Mesendoderm (in vitro differentiated cells): ENCODE measurements at regions not wholly inside any gene's neighbourhood (a gene's known extent, or its start where the extent isn't known, plus 50 kb on each side); places are given as distances from the start of the nearest gene placed in this dataset.

ENCODE experiments used
- DNase-seq: peaks from one replicate; pipeline ENCODE4 v3.0.0; 2013
- H2AK5ac ChIP-seq: 2 replicates; pipeline ENCODE4 v1.6.1; 2013; ENCODE audit warnings: low read length, inconsistent platforms
- H2BK120ac ChIP-seq: 2 replicates; pipeline ENCODE4 v1.6.1; 2013; ENCODE audit warnings: low read depth, mild to moderate bottlenecking, low read length, moderate library complexity, mixed read lengths
- H2BK15ac ChIP-seq: replicated peaks from 2 replicates; pipeline ENCODE4 v1.6.1; 2013; ENCODE audit warnings: low read depth, mild to moderate bottlenecking, moderate library complexity
- H2BK5ac ChIP-seq: 2 replicates; pipeline ENCODE4 v1.6.1; 2013; ENCODE audit warnings: low read length, inconsistent platforms
- H3K18ac ChIP-seq: 2 replicates; pipeline ENCODE4 v1.6.1; 2013; ENCODE audit warnings: mild to moderate bottlenecking, low read length, mixed read lengths
- H3K23ac ChIP-seq: one replicate; pipeline ENCODE4 v1.6.1; 2013; ENCODE audit warnings: low read length
- H3K27ac ChIP-seq: 2 replicates; pipeline ENCODE4 v1.5.1; 2013; ENCODE audit warnings: low read depth, mild to moderate bottlenecking, inconsistent platforms, low read length, moderate library complexity
- H3K27me3 ChIP-seq: 2 replicates; pipeline ENCODE4 v1.6.1; 2013; ENCODE audit warnings: low read length, control low read depth, mild to moderate bottlenecking, inconsistent platforms; ENCODE audit not compliant: insufficient read depth, poor library complexity
- H3K36me3 ChIP-seq: 2 replicates; pipeline ENCODE4 v1.6.1; 2013; ENCODE audit warnings: low read length, inconsistent platforms; ENCODE audit not compliant: control insufficient read depth, insufficient read depth
- H3K4ac ChIP-seq: one replicate; pipeline ENCODE4 v1.6.1; 2013; ENCODE audit warnings: low read depth, mild to moderate bottlenecking, low read length, moderate library complexity
- H3K4me1 ChIP-seq: 2 replicates; pipeline ENCODE4 v1.6.1; 2013; ENCODE audit warnings: low read depth, low read length, inconsistent platforms; ENCODE audit not compliant: control insufficient read depth
- H3K4me2 ChIP-seq: 2 replicates; pipeline ENCODE4 v1.6.1; 2013; ENCODE audit warnings: low read length
- H3K4me3 ChIP-seq: 2 replicates; pipeline ENCODE4 v1.5.1; 2013; ENCODE audit warnings: mild to moderate bottlenecking, low read length
- H3K56ac ChIP-seq: one replicate; pipeline ENCODE4 v1.6.1; 2013; ENCODE audit warnings: low read length
- H3K79me1 ChIP-seq: 2 replicates; pipeline ENCODE4 v1.6.1; 2013; ENCODE audit warnings: low read length, inconsistent platforms
- H3K79me2 ChIP-seq: 2 replicates; pipeline ENCODE4 v1.6.1; 2013; ENCODE audit warnings: mild to moderate bottlenecking, low read length; ENCODE audit not compliant: control insufficient read depth, insufficient read depth
- H3K9ac ChIP-seq: 2 replicates; pipeline ENCODE4 v1.6.1; 2013; ENCODE audit warnings: low read length, inconsistent platforms
- H4K5ac ChIP-seq: one replicate; pipeline ENCODE4 v1.6.1; 2013; ENCODE audit warnings: low read length
- H4K8ac ChIP-seq: one replicate; pipeline ENCODE4 v1.6.1; 2013; ENCODE audit warnings: low read depth, mild to moderate bottlenecking, control low read depth, low read length, moderate library complexity
- WGBS: extraction: QIAGEN DNeasy Blood & Tissue Kit; methylation state at CpG from one replicate; pipeline ENCODE4 v1.1.7; 2013; ENCODE audit warnings: low lambda C conversion rate, missing lambda C conversion rate; ENCODE audit not compliant: insufficient coverage; ENCODE audit errors: extremely low coverage; 5-methylcytosine and 5-hydroxymethylcytosine counted together

DNA sequence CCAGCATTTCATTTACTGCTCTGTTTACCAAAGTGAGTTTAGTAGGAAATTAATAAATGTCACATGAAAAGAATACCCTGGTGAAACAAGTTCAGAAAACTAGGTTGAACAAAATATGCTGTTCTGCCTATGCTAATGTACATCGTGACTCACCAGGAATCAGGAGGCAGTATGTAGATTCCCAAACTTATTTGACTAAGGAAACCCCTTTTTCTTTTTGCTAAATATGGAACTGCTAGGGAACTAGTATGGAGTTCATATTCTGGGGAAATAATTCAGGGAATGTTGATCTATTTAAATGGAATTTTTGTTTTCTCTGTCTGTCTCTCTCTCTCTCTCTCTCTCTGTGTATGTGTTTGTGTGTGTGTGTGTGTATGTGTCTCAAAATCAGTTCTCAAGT is 49.9 kb upstream of the EXOC4 start:
- Histone ChIP-seq H3K4ac (no peak overlapping the region), H3K27ac (no peak overlapping the region), H3K4me1 (no peaks in the 10 kb centered on the region), H3K9ac (no peak overlapping the region), H4K8ac (no peak overlapping the region), H2BK15ac (no peak overlapping the region), H3K79me1 (no peaks in the 10 kb centered on the region), H3K36me3 (no peaks in the 10 kb centered on the region), H2BK120ac (no peak overlapping the region), H3K27me3 (no peaks in the 10 kb centered on the region), H3K79me2 (no peaks in the 10 kb centered on the region), H3K56ac (no peak overlapping the region), H3K18ac (no peak overlapping the region), H3K23ac (no peak overlapping the region), H2BK5ac (no peak overlapping the region), H3K4me3 (no peak overlapping the region), H3K4me2 (no peak overlapping the region), H2AK5ac (no peak overlapping the region), H4K5ac (no peak overlapping the region)
- DNase-seq: no peak
- WGBS: no CpG with 5 or more reads among the region's 1 CpG
